ENCODE measurements at regions not wholly inside any gene's neighbourhood (a gene's known extent, or its start where the extent isn't known, plus 50 kb on each side); places are given as distances from the start of the nearest gene placed in this dataset. TPM values are rescaled to one million over a fixed set of nuclear protein-coding genes. Genes with fewer than 3 reads are reported as not detected.

- Histone ChIP-seq H3K4me1 (replicated peaks in 1 of 4; ENCODE audit: control insufficient read depth in 3 of 4, insufficient read depth in 4 of 4, low read length in 3 of 4) (no peaks in the 10 kb centered on the region), H3K4me2 (ENCODE audit: insufficient read depth in 1 of 2, low read depth in 2 of 2, low read length in 2 of 2) (no peak overlapping the region), H4K91ac (replicated peaks; ENCODE audit: insufficient read length, low read length) (no peak overlapping the region), H3K23me2 (ENCODE audit: low read depth, low read length) (no peaks in the 10 kb centered on the region), H3K18ac (ENCODE audit: extremely low read depth, low read length) (no peak overlapping the region), H2AK5ac (ENCODE audit: low read depth, low read length) (no peak overlapping the region), H4K20me1 (replicated peaks in 1 of 2; ENCODE audit: control insufficient read depth in 1 of 2, insufficient read depth in 2 of 2, low read length in 2 of 2) (no peaks in the 10 kb centered on the region), H2BK20ac (ENCODE audit: low read length) (no peak overlapping the region), H3K56ac (replicated peaks; ENCODE audit: insufficient read length, low read depth, low read length) (no peak overlapping the region), H2BK15ac (ENCODE audit: low read length) (no peak overlapping the region), H3K79me2 (ENCODE audit: control insufficient read depth in 1 of 2, insufficient read depth in 2 of 2, low read length in 2 of 2) (no peaks in the 10 kb centered on the region), H3K27me3 (replicated peaks in 1 of 4; ENCODE audit: control insufficient read depth in 3 of 4, extremely low read depth in 1 of 4, insufficient read depth in 3 of 4, low read length in 3 of 4) (no peaks in the 10 kb centered on the region), H3K14ac (ENCODE audit: insufficient read length) (no peak overlapping the region), H3K23ac (ENCODE audit: insufficient read length) (no peak overlapping the region), H3K36me3 (ENCODE audit: control insufficient read depth in 2 of 4, insufficient read depth in 4 of 4, low read length in 3 of 4) (no peaks in the 10 kb centered on the region), H2BK120ac (replicated peaks; ENCODE audit: low read depth, low read length) (no peak overlapping the region), H3K79me1 (ENCODE audit: low read depth, low read length) (no peaks in the 10 kb centered on the region), H4K8ac (ENCODE audit: extremely low read depth, insufficient read depth, low read length) (no peak overlapping the region), H3K9me3 (ENCODE audit: insufficient read depth in 2 of 2, low read depth in 1 of 2, low read length in 1 of 2) (no peaks in the 10 kb centered on the region), H3K4me3 (ENCODE audit: extremely low read depth in 1 of 4, insufficient read depth in 2 of 4, low read depth in 3 of 4, low read length in 4 of 4) (no peak overlapping the region), H2BK5ac (ENCODE audit: low read depth, low read length) (no peak overlapping the region), H3K27ac (ENCODE audit: low read depth, low read length) (no peak overlapping the region), H3K9ac (replicated peaks in 1 of 4; ENCODE audit: extremely low read depth in 1 of 4, low read depth in 3 of 4, low read length in 3 of 4) (no peak overlapping the region), H4K5ac (ENCODE audit: insufficient read length, low read depth, low read length) (no peak overlapping the region), H2AFZ (ENCODE audit: low read length) (no peak overlapping the region), H2BK12ac (ENCODE audit: low read depth, low read length) (no peak overlapping the region), H3K4ac (replicated peaks; ENCODE audit: insufficient read length, low read depth, low read length) (no peak overlapping the region)
- TF ChIP-seq SAP30 (IDR thresholded peaks at IDR 0.05; ENCODE audit: insufficient read depth, insufficient replicate concordance, low read length) = no peak
- TF ChIP-seq SIX5 (IDR thresholded peaks at IDR 0.05; ENCODE audit: low read depth, low read length) = no peak
- TF ChIP-seq RFX5 (IDR thresholded peaks at IDR 0.05; ENCODE audit: borderline replicate concordance, low read depth, low read length) = no peak
- no peak for TF ChIP-seq POU5F1 (IDR thresholded peaks at IDR 0.05; ENCODE audit: low read depth, low read length)
- DNase-seq (ENCODE audit: low read depth in 1 of 2, low spot score in 2 of 2) (no peak), FAIRE-seq (no peak)
- POLR2A ChIA-PET (ENCODE audit: partially characterized antibody) = no interaction called here
- WGBS, 2 experiments (ENCODE audit: extremely low coverage in 1 of 2, insufficient coverage in 1 of 2, insufficient read length in 1 of 2, insufficient replicate concordance in 2 of 2, low coverage in 1 of 2, low lambda C conversion rate in 2 of 2, missing lambda C conversion rate in 1 of 2) = 73% methylated on average over 1 of the region's 1 CpG; no CpG with 5 or more reads in 1 of the 2 experiments
- CTCF ChIA-PET (ENCODE audit: partially characterized antibody) = no interaction called here
Measured at GRCh38 chrX:116596010-116596409, 133.2 kb upstream of the CT83 start.

Small RNA genes in the stretch of these regions (small RNA-seq; reads per million reads assigned to genes)
- not detected for gene RNU6-1323P (ENCODE audit: insufficient read depth)

Data from H1 (cell line).